GM13977 (cell line): ENCODE measurements at regions not wholly inside any gene's neighbourhood (a gene's known extent, or its start where the extent isn't known, plus 50 kb on each side); places are given as distances from the start of the nearest gene placed in this dataset.

Source experiments
- DNase-seq: peaks from one replicate; pipeline ENCODE4 v3.0.0; 2012; ENCODE audit warnings: low spot score
- in situ Hi-C: fragments of 300-500 bp; cut with MboI; formaldehyde crosslinking; loops from one replicate; pipeline ENCODE4 v1.12.0; 2022; ENCODE audit warnings: low sequenced_read_pairs, low pct_unique_long_range_greater_than_20kb, mixed read lengths, inconsistent platforms; ENCODE audit not compliant: unreplicated experiment
- TF ChIP-seq, protein P1 (sequence below): IDR thresholded peaks from 2 replicates; pipeline ENCODE4 v1.5.1; 2012; ENCODE audit warnings: mild to moderate bottlenecking, control low read depth; ENCODE audit not compliant: insufficient read depth; ENCODE audit errors: extremely low read depth, missing control alignments

DNA sequence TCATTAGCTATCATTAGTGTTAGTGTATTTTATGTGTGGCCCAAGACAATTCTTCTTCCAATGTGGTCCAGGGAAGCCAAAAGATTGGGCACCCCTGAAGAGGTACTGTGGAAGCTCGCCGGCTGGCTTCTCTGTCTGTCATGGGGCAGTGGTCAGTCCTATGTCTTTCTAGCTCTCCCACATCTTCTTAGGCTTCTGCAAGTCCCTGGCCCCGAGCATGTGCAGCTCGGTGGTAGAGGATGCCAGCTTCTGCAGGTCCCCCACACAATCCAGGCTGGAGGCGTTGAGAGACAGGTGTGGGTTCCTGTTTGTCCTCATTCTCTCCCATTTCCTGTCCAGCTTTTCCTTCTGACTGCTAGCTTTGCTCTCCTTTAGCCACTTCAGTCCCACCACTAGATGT lies 134.1 kb upstream of the NALF2 start:
- TF ChIP-seq, protein P1, sequence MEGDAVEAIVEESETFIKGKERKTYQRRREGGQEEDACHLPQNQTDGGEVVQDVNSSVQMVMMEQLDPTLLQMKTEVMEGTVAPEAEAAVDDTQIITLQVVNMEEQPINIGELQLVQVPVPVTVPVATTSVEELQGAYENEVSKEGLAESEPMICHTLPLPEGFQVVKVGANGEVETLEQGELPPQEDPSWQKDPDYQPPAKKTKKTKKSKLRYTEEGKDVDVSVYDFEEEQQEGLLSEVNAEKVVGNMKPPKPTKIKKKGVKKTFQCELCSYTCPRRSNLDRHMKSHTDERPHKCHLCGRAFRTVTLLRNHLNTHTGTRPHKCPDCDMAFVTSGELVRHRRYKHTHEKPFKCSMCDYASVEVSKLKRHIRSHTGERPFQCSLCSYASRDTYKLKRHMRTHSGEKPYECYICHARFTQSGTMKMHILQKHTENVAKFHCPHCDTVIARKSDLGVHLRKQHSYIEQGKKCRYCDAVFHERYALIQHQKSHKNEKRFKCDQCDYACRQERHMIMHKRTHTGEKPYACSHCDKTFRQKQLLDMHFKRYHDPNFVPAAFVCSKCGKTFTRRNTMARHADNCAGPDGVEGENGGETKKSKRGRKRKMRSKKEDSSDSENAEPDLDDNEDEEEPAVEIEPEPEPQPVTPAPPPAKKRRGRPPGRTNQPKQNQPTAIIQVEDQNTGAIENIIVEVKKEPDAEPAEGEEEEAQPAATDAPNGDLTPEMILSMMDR: no peak
- in situ Hi-C loops: no loop called here
- no peak for DNase-seq

DNA sequence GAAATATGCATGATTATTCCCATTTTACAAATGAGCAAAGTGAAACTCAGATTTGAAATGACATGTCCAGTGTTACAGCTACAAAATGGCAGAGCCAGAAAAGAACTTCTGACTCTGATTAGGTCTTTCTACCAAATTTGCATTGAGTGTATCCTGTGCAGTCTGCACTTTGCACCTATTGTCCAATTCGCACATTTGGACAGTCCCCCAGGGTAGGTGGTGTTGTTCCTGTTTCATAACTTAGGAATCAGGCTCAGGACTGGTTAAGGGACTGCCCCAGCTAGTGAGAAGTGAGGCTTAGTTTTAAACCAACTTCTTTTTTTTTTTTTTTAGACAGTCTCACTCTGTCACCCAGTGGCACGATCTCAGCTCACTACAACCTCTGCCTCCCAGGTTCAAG lies 137.9 kb upstream of the NALF2 start:
- TF ChIP-seq, protein P1: no peak
- in situ Hi-C loops: no loop called here
- DNase-seq: no peak

DNA sequence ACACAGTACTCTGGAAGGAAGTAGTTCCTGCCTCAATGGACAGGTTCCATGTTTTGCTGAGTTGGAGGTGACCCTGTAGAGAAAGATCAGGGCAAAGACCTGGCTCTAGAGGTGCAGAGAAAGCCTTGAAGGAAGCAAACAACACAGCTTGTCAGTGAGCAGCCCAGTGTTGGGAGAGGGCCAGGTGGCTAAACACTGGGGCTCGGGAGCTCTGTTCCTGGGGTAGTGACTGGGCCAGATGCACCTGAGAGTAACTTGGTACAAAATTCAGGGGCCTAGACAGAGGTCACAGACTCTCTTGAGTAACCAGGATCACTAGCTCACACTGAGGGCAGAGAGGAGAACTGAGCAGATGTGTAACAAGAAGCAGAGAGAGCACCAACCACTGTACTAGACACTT lies 138.4 kb upstream of the NALF2 start:
- no peak for DNase-seq
- in situ Hi-C loops: no loop called here
- TF ChIP-seq, protein P1: no peak

DNA sequence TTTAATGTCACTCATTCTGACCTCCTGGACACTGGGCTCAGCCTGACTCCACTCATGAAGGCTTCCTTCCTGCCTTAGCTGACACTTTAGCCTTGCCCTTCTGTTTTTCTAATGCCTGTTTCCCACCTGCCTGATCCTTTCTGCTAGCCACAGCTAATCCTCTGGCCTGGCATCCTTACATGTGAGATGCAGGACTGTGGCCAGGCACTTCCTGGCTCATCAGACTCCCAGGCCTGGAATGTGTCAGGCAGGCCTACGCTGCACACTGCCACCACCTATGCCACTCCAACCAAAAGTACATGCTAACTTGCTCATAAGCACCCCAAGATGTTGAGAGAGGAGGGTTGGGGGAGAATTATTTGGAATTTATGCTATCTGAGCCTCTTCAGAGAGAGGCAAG lies 138.8 kb upstream of the NALF2 start:
- in situ Hi-C loops: no loop called here
- no peak for DNase-seq
- TF ChIP-seq, protein P1: no peak

DNA sequence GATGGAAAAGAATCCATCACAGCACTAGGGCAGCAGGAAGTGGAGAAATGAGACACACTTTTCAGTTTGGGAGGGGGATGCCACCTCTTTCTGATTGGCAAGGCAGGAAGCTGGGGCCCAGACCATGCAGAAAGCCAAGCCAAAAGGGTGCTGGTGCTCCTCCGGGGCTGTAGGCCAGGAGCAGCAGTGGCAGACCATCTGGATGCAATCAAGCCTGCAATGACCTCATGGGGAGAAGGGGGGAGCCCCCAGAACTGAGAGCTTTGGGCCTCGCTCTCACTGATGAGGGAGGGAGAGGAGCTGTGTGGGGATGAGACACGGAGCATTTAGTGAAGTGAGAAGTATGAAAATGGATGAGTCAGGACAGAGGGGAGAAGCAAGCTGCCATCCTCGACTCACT lies 141.3 kb upstream of the NALF2 start:
- DNase-seq: no peak
- TF ChIP-seq, protein P1: no peak
- in situ Hi-C loops: no loop called here

DNA sequence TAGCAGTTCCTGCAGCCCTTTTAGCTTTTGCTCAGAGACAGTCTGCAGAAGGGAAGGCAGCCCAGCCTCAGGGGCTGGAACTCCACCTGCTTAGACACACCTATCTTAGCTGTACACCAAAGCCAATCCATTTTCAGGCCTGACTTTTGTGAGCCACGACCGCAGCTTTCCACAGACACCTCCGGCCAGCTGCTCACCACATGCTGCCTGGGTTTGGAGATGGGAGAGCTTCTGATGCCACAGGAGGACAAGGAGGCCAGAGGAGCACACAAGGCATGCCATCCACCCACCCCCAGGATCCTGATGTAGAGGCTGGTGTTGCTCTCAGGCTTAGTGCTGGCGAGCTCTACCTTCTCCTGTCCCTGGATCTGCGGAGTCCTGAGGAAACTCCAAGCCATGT lies 141.8 kb upstream of the NALF2 start:
- no peak for DNase-seq
- TF ChIP-seq, protein P1: no peak
- in situ Hi-C loops: no loop called here

DNA sequence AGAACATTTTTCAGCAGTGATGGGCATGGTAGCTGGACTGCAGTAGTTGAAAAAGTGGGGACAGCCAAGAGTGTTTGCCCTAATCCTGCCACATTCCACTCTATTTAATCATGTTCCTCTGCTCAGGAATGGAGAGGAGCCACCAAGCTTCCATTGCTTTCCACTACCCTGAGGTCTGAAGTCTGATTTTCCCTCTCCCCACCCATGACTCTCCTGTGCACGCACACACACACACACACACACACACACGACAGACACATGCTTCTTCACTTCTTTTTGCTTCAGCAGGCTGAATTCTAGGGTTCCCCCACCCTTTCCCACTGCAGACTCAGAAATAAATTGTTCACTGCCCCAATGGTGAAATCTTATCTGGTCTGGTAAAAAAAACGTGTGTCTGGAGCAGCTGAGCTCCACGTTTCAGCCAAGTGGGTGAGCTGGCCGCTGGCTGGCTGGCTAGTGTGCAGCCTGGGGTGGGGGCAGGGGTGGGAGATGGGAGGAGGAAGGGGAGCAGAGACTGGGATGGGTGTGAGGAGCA lies 142.7 kb upstream of the NALF2 start:
- no peak for DNase-seq
- TF ChIP-seq, protein P1: no peak
- in situ Hi-C loops: no loop called here
